Smooth muscle cell (in vitro differentiated cells): ENCODE measurements at regions not wholly inside any gene's neighbourhood (a gene's known extent, or its start where the extent isn't known, plus 50 kb on each side); places are given as distances from the start of the nearest gene placed in this dataset.

Experiments used
- DNase-seq: peaks from one replicate; lab custom pipeline; 2025; ENCODE audit not compliant: unreplicated experiment; lab: John Stamatoyannopoulos, UW
- H2AFZ ChIP-seq: fragments of 200-600 bp; sonication (generic); 2 replicates; pipeline ENCODE4 v1.6.0; 2016; ENCODE audit warnings: antibody characterized with exemption, low read depth, mild to moderate bottlenecking
- H3F3A ChIP-seq: fragments of 200-600 bp; sonication (generic); 2 replicates; pipeline ENCODE4 v1.6.0; 2017; ENCODE audit warnings: antibody characterized with exemption, low read depth
- H3K27ac ChIP-seq: fragments of 200-600 bp; sonication (generic); 2 replicates; pipeline ENCODE4 v1.5.1; 2016; ENCODE audit warnings: low read depth, mild to moderate bottlenecking
- H3K27me3 ChIP-seq: fragments of 200-600 bp; sonication (generic); 2 replicates; pipeline ENCODE4 v1.6.1; 2016; ENCODE audit warnings: low read depth, mild to moderate bottlenecking
- H3K36me3 ChIP-seq: fragments of 200-600 bp; sonication (generic); 2 replicates; pipeline ENCODE4 v1.5.1; 2016; ENCODE audit warnings: low read depth
- H3K4me1 ChIP-seq: fragments of 200-600 bp; sonication (generic); 2 replicates; pipeline ENCODE4 v1.5.1; 2016; ENCODE audit warnings: low read depth
- H3K4me2 ChIP-seq: fragments of 200-600 bp; sonication (generic); 2 replicates; pipeline ENCODE4 v1.6.0; 2016; ENCODE audit warnings: mild to moderate bottlenecking
- H3K4me3 ChIP-seq: fragments of 200-600 bp; sonication (generic); 2 replicates; pipeline ENCODE4 v1.5.1; 2016; ENCODE audit warnings: mild to moderate bottlenecking
- H3K79me2 ChIP-seq: fragments of 200-600 bp; sonication (generic); 2 replicates; pipeline ENCODE4 v1.6.0; 2016; ENCODE audit warnings: low read depth, mild to moderate bottlenecking
- H3K9ac ChIP-seq: fragments of 200-600 bp; sonication (generic); 2 replicates; pipeline ENCODE4 v1.6.0; 2016; ENCODE audit warnings: low read depth
- H3K9me3 ChIP-seq: fragments of 200-600 bp; sonication (generic); replicated peaks from 2 replicates; pipeline ENCODE4 v1.5.1; 2016; ENCODE audit warnings: low read depth
- H4K20me1 ChIP-seq: fragments of 200-600 bp; sonication (generic); 2 replicates; pipeline ENCODE4 v1.6.0; 2016; ENCODE audit warnings: low read depth
- CTCF ChIP-seq: fragments of 200-600 bp; sonication (generic); IDR thresholded peaks from 2 replicates; pipeline ENCODE4 v1.5.1; 2017; ENCODE audit warnings: borderline replicate concordance, mild to moderate bottlenecking, antibody characterized with exemption; ENCODE audit not compliant: insufficient read depth, poor library complexity, severe bottlenecking
- WGBS: methylation state at CpG from one replicate; pipeline ENCODE4 v1.1.7; 2016; ENCODE audit warnings: low lambda C conversion rate; 5-methylcytosine and 5-hydroxymethylcytosine counted together

DNA sequence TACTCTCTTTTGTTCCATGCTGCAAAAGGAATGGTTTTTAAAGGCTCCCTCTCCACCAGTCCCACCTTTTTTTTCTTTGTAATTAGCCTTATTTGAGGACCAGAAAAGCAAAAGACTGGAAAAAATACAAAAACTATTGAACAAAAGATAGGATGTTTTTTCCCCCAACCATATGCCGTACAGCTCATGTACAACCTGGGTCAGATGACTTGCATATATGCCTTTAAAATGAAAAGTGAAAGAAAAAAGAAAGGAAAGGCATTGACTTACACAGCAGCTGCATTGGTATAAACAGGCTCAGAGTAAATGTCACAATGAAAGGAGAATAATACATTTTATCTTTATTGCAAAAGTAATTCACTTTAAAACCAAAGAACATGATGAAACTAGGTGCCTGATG, 69.5 kb upstream of the CMC1 start:
- Histone ChIP-seq H2AFZ (no peak overlapping the region), H3K4me3 (no peak overlapping the region), H3K79me2 (no peaks in the 10 kb centered on the region), H3K4me2 (no peak overlapping the region), H3K9me3 (no peaks in the 10 kb centered on the region), H4K20me1 (no peaks in the 10 kb centered on the region), H3K36me3 (no peaks in the 10 kb centered on the region), H3K4me1 (no peaks in the 10 kb centered on the region), H3K27ac (no peak overlapping the region), H3K9ac (no peak overlapping the region), H3K27me3 (no peaks in the 10 kb centered on the region), H3F3A (no peaks in the 10 kb centered on the region)
- DNase-seq = no peak
- 81% methylated on average over 1 of the region's 1 CpG for WGBS
- TF ChIP-seq CTCF = no peak

DNA sequence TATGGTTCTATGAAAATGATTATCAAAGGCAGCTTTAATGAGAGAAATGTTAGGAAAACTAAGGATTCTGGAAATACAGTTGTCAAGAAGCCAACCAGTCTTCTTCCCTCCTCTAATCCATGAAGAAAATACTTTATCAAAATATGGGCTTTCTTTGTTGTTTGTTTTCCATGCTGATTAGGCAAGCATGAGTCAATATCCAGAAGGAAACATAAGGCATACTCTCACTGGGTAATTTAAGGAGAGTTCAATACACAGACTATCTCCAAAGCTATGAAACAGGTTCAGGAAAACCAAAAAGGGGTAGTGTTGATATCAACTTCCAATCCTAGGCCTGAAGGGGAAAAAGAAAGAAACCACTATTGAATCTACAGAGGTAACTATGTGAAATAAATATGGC, 68.7 kb upstream of the CMC1 start:
- no peaks in the 10 kb centered on the region for H3F3A ChIP-seq
- H3K27me3 ChIP-seq = no peaks in the 10 kb centered on the region
- H3K4me1 ChIP-seq = no peaks in the 10 kb centered on the region
- H3K9me3 ChIP-seq = no peaks in the 10 kb centered on the region
- H3K27ac ChIP-seq = no peak overlapping the region
- no peak for DNase-seq
- no peak overlapping the region for H3K9ac ChIP-seq
- no peaks in the 10 kb centered on the region for H3K36me3 ChIP-seq
- no peak overlapping the region for H2AFZ ChIP-seq
- H3K79me2 ChIP-seq = no peaks in the 10 kb centered on the region
- H3K4me3 ChIP-seq = no peak overlapping the region
- H4K20me1 ChIP-seq = no peaks in the 10 kb centered on the region
- no peak overlapping the region for H3K4me2 ChIP-seq
- TF ChIP-seq CTCF = no peak

GRCh38 chr3:28173836-28174235, 67.6 kb upstream of the CMC1 start:
- Histone ChIP-seq H3K36me3 (no peaks in the 10 kb centered on the region), H3K4me1 (no peaks in the 10 kb centered on the region), H3K9me3 (no peaks in the 10 kb centered on the region), H4K20me1 (no peaks in the 10 kb centered on the region), H2AFZ (no peak overlapping the region), H3K27ac (no peak overlapping the region), H3K9ac (no peak overlapping the region), H3K4me3 (no peak overlapping the region), H3K79me2 (no peaks in the 10 kb centered on the region), H3K4me2 (no peak overlapping the region), H3K27me3 (no peaks in the 10 kb centered on the region), H3F3A (no peaks in the 10 kb centered on the region)
- WGBS = 48% methylated on average over 3 of the region's 3 CpGs
- TF ChIP-seq CTCF = no peak
- DNase-seq = no peak

DNA sequence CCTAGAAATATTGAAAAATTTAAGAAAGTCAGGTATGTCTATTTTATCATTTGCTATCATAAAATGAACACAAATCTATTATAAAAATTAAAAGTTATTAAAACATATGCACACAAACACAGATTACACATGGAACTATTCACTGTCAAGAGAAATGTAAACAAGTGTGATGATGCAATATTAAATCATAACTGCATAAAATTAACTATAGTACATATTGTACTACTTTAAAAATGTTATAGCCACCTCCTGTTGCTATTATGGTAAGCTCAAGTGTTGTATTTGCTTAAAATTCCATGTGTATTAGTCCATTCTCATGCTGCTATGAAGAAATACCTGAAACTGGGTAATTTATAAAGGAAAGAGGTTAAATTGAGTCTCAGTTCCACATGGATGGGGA, 54.7 kb upstream of the CMC1 start:
- Histone ChIP-seq H3K27me3 (no peaks in the 10 kb centered on the region), H3K79me2 (no peaks in the 10 kb centered on the region), H3K27ac (no peak overlapping the region), H3K9me3 (no peaks in the 10 kb centered on the region), H2AFZ (no peak overlapping the region), H3K4me2 (no peak overlapping the region), H3F3A (no peaks in the 10 kb centered on the region), H3K4me3 (no peak overlapping the region), H4K20me1 (no peaks in the 10 kb centered on the region), H3K9ac (no peak overlapping the region), H3K4me1 (no peaks in the 10 kb centered on the region), H3K36me3 (no peaks in the 10 kb centered on the region)
- no peak for DNase-seq
- no peak for TF ChIP-seq CTCF
